Lower lobe of right lung (tissue), 2 donors: ENCODE measurements at regions not wholly inside any gene's neighbourhood (a gene's known extent, or its start where the extent isn't known, plus 50 kb on each side); places are given as distances from the start of the nearest gene placed in this dataset.

Experiments used
- ATAC-seq, 2 donors: fragments of 200-7000 bp; cut with Tn5 transposase; one replicate each; pipeline ENCODE4 v1.9.1; 2020 to 2022; ENCODE audit warnings: mild to moderate bottlenecking in 2 of 2, moderate library complexity in 2 of 2
- DNase-seq: peaks from one replicate; pipeline ENCODE4 v3.0.0-alpha.2; 2020
- H3K27ac ChIP-seq: fragments of 200-600 bp; one replicate; pipeline ENCODE4 v1.8.0; 2022
- H3K27me3 ChIP-seq: fragments of 200-600 bp; one replicate; pipeline ENCODE4 v1.8.0; 2022; ENCODE audit warnings: low read depth
- H3K36me3 ChIP-seq: fragments of 200-600 bp; one replicate; pipeline ENCODE4 v1.8.0; 2022; ENCODE audit warnings: mild to moderate bottlenecking
- H3K4me1 ChIP-seq: fragments of 200-600 bp; one replicate; pipeline ENCODE4 v1.8.0; 2022
- H3K4me3 ChIP-seq: fragments of 200-600 bp; one replicate; pipeline ENCODE4 v1.8.0; 2022; ENCODE audit warnings: mild to moderate bottlenecking
- H3K9me3 ChIP-seq: fragments of 200-600 bp; one replicate; pipeline ENCODE4 v1.8.0; 2022
- CTCF ChIP-seq: fragments of 200-600 bp; IDR thresholded peaks from one replicate; pipeline ENCODE4 v1.8.0; 2022; ENCODE audit warnings: antibody characterized with exemption, mild to moderate bottlenecking
- intact Hi-C: fragments of 100-400 bp; cut with DNase I; formaldehyde crosslinking; loops from one replicate; pipeline ENCODE4 v1.11.0; 2022
- donor health status: DM: no; HTN: yes; CAD: no; lungs with severe emphysema.

GRCh38 chr9:129316281-129317030 lies 138.4 kb upstream of the IER5L start:
- TF ChIP-seq CTCF, result no peak
- no peaks in the 10 kb centered on the region for H3K36me3 ChIP-seq
- no peaks in the 10 kb centered on the region for H3K27me3 ChIP-seq
- intact Hi-C loops, result no loop called here
- no peak overlapping the region for H3K4me3 ChIP-seq
- peak overlapping the region; percentile 70 for H3K27ac ChIP-seq
- no peak for DNase-seq
- H3K9me3 ChIP-seq, result no peaks in the 10 kb centered on the region
- no peak for ATAC-seq
- peaks cover 52% of the 10 kb centered on the region for H3K4me1 ChIP-seq

GRCh38 chr9:129313331-129313955 lies 135.4 kb upstream of the IER5L start:
- TF ChIP-seq CTCF, result no peak
- ATAC-seq (no peak), DNase-seq (no peak)
- H3K4me1 ChIP-seq, result peaks cover 22% of the 10 kb centered on the region
- H3K36me3 ChIP-seq, result no peaks in the 10 kb centered on the region
- H3K27me3 ChIP-seq, result no peaks in the 10 kb centered on the region
- H3K9me3 ChIP-seq, result no peaks in the 10 kb centered on the region
- H3K4me3 ChIP-seq, result no peak overlapping the region
- intact Hi-C loops, result no loop called here
- no peak overlapping the region for H3K27ac ChIP-seq

GRCh38 chr9:129312251-129313122 lies 134.4 kb upstream of the IER5L start:
- no peak for TF ChIP-seq CTCF
- peak; percentile 24 for DNase-seq
- no peaks in the 10 kb centered on the region for H3K27me3 ChIP-seq

GRCh38 chr9:129311643-129312042 lies 133.6 kb upstream of the IER5L start:
- no peaks in the 10 kb centered on the region for H3K27me3 ChIP-seq
- no peak overlapping the region for H3K4me3 ChIP-seq
- no peak for TF ChIP-seq CTCF
- no peaks in the 10 kb centered on the region for H3K36me3 ChIP-seq
- intact Hi-C loops, result no loop called here
- H3K9me3 ChIP-seq, result no peaks in the 10 kb centered on the region
- H3K27ac ChIP-seq, result no peak overlapping the region
- ATAC-seq, result no peak
- DNase-seq, result peak; percentile 6
- peaks cover 13% of the 10 kb centered on the region for H3K4me1 ChIP-seq

More at GRCh38 chr9:129312251-129313122, 134.4 kb upstream of the IER5L start:
- Histone ChIP-seq H3K36me3 (no peaks in the 10 kb centered on the region), H3K4me3 (no peak overlapping the region), H3K9me3 (no peaks in the 10 kb centered on the region), H3K4me1 (peaks cover 13% of the 10 kb centered on the region), H3K27ac (no peak overlapping the region)
- ATAC-seq, result no peak
- intact Hi-C loops, result no loop called here

- TF ChIP-seq CTCF, result no peak
- no peaks in the 10 kb centered on the region for H3K9me3 ChIP-seq
These were observed 132.7 kb upstream of the IER5L start for GRCh38 chr9:129310666-129311350.

More at GRCh38 chr9:129310666-129311350, 132.7 kb upstream of the IER5L start:
- intact Hi-C loops, result no loop called here
- Histone ChIP-seq H3K4me3 (no peak overlapping the region), H3K27ac (no peak overlapping the region), H3K4me1 (peaks cover 8% of the 10 kb centered on the region), H3K36me3 (no peaks in the 10 kb centered on the region), H3K27me3 (no peaks in the 10 kb centered on the region)
- no peak for ATAC-seq
- peak; percentile 1 for DNase-seq
